CD4-positive, alpha-beta T cell (primary cell): ENCODE measurements at regions not wholly inside any gene's neighbourhood (a gene's known extent, or its start where the extent isn't known, plus 50 kb on each side); places are given as distances from the start of the nearest gene placed in this dataset.

ENCODE experiments used
- ATAC-seq: fragments of 200-7000 bp; cut with Tn5 transposase; one replicate; pipeline ENCODE4 v1.10.0; 2022; ENCODE audit warnings: mild to moderate bottlenecking; ENCODE audit not compliant: poor library complexity
- CTCF ChIA-PET: fragments of 350-600 bp; sonication (Branson Sonifier 250); formaldehyde crosslinking; loops from one replicate; lab custom pipeline; 2021; ENCODE audit warnings: antibody characterized with exemption, inconsistent platforms; lab: Charles Lee
- POLR2A ChIA-PET: fragments of 350-600 bp; sonication (Branson Sonifier 250); formaldehyde crosslinking; loops from one replicate; lab custom pipeline; 2021; ENCODE audit warnings: antibody characterized with exemption, inconsistent platforms; lab: Charles Lee
- DNase-seq, 14 experiments: peaks; one replicate each; pipeline ENCODE4 v3.0.0-alpha.2; 2013 to 2020; ENCODE audit warnings: mixed read lengths in 2 of 14
- H3K27ac ChIP-seq, 2 donors: one replicate each; pipeline versions ENCODE4 v1.5.1 to v1.7.0; 2013; ENCODE audit warnings: low read length in 2 of 2, low read depth in 1 of 2, mild to moderate bottlenecking in 1 of 2
- H3K27me3 ChIP-seq, 2 experiments: 1 replicate in 1 of 2; 2 replicates in 1 of 2; pipeline versions ENCODE4 v1.6.1 to v1.7.0; 2013; ENCODE audit warnings: low read length in 2 of 2, control low read depth in 1 of 2, mild to moderate bottlenecking in 1 of 2, moderate library complexity in 1 of 2; ENCODE audit not compliant: insufficient read depth in 2 of 2, control insufficient read depth in 1 of 2
- H3K36me3 ChIP-seq: one replicate; pipeline ENCODE4 v1.6.1; 2013; ENCODE audit warnings: low read length, control low read depth; ENCODE audit not compliant: insufficient read depth
- H3K4me1 ChIP-seq: one replicate; pipeline ENCODE4 v1.6.1; 2013; ENCODE audit warnings: low read length, control low read depth; ENCODE audit not compliant: insufficient read depth
- H3K4me3 ChIP-seq: one replicate; pipeline ENCODE4 v1.5.1; 2013; ENCODE audit warnings: mild to moderate bottlenecking, low read length, moderate library complexity
- H3K9me3 ChIP-seq, 2 experiments: 1 replicate in 1 of 2; 2 replicates in 1 of 2; pipeline versions ENCODE4 v1.6.1 to v1.7.0; 2013; ENCODE audit warnings: low read length in 2 of 2, mild to moderate bottlenecking in 2 of 2, control low read depth in 1 of 2, moderate library complexity in 1 of 2; ENCODE audit not compliant: control insufficient read depth in 1 of 2, insufficient read depth in 1 of 2
- H3K27ac Mint-ChIP-seq: one replicate; pipeline ENCODE4 v1.8.0; 2020; ENCODE audit warnings: mixed read lengths
- H3K27me3 Mint-ChIP-seq: one replicate; pipeline ENCODE4 v1.8.0; 2021; ENCODE audit warnings: mixed read lengths
- H3K36me3 Mint-ChIP-seq: one replicate; pipeline ENCODE4 v1.8.0; 2021; ENCODE audit warnings: low read depth, mixed read lengths
- H3K4me1 Mint-ChIP-seq: one replicate; pipeline ENCODE4 v1.8.0; 2021; ENCODE audit warnings: low read depth, mixed read lengths
- H3K4me3 Mint-ChIP-seq: one replicate; pipeline ENCODE4 v1.8.0; 2020; ENCODE audit warnings: mild to moderate bottlenecking, mixed read lengths
- H3K9me3 Mint-ChIP-seq: one replicate; pipeline ENCODE4 v1.8.0; 2020; ENCODE audit warnings: mixed read lengths
- CTCF ChIP-seq: fragments of 200-600 bp; IDR thresholded peaks from one replicate; pipeline ENCODE4 v1.8.0; 2022; ENCODE audit warnings: antibody characterized with exemption, mild to moderate bottlenecking
- intact Hi-C, 2 experiments: fragments of 100-400 bp; cut with DNase I in 1 of 2; cut with micrococcal nuclease in 1 of 2; formaldehyde crosslinking; loops; one replicate each; pipeline versions ENCODE4 v1.15.1 to v1.9.0; 2023 to 2025; cut with DNase I, micrococcal nuclease

- DNase-seq, result no peak
- no peaks in the 10 kb centered on the region for H3K36me3 Mint-ChIP-seq
- Histone ChIP-seq H3K27me3 (no peaks in the 10 kb centered on the region), H3K36me3 (no peaks in the 10 kb centered on the region), H3K4me1 (peaks cover 5% of the 10 kb centered on the region), H3K27ac (no peak overlapping the region), H3K4me3 (no peak overlapping the region), H3K9me3 (no peaks in the 10 kb centered on the region)
- no peaks in the 10 kb centered on the region for H3K9me3 Mint-ChIP-seq
- H3K27ac Mint-ChIP-seq, result no peak overlapping the region
- H3K4me3 Mint-ChIP-seq, result no peak overlapping the region
- ChIA-PET POLR2A (no interaction called here), CTCF (no interaction called here)
- peaks cover 7% of the 10 kb centered on the region for H3K27me3 Mint-ChIP-seq
- no peak for ATAC-seq
- H3K4me1 Mint-ChIP-seq, result peaks cover 5% of the 10 kb centered on the region
- no peak for TF ChIP-seq CTCF
- intact Hi-C loops, result loop anchor here in 1 of 2 experiments (5.0 kb wide), 1 partner anchor 61 kb away; no protein-coding TSS in a partner anchor
These were observed 63.8 kb downstream of the CALML3 start for GRCh38 chr10:5588603-5589002.
